GM12878 (cell line): ENCODE measurements at regions not wholly inside any gene's neighbourhood (a gene's known extent, or its start where the extent isn't known, plus 50 kb on each side); places are given as distances from the start of the nearest gene placed in this dataset.

Experiments
- ATAC-seq: fragments of 200-7000 bp; cut with Tn5 transposase; 3 replicates; pipeline ENCODE4 v1.9.1; 2020; ENCODE audit warnings: mild to moderate bottlenecking, moderate library complexity
- BruUV-seq: library from RNA; stranded (reverse); fragments of 400-500 nt; replicated peaks from 2 replicates; lab custom pipeline; 2021; lab: Mats Ljungman, UMichigan
- CTCF ChIA-PET: fragments of 300-600 bp; sonication (Branson Sonifier 250); formaldehyde crosslinking; extraction: SDS; loops from one replicate; lab custom pipeline; 2021; ENCODE audit warnings: inconsistent platforms; lab: Yijun Ruan, JAX
- POLR2A ChIA-PET: fragments of 350-600 bp; formaldehyde crosslinking; extraction: SDS; loops from one replicate; lab custom pipeline; 2021; ENCODE audit warnings: inconsistent platforms; lab: Charles Lee
- RAD21 ChIA-PET: fragments of 300-600 bp; sonication (Branson Sonifier 250); formaldehyde crosslinking; loops from one replicate; lab custom pipeline; 2023; ENCODE audit warnings: antibody characterized with exemption; ENCODE audit not compliant: unreplicated experiment; lab: Charles Lee
- SMC1A ChIA-PET: fragments of 300-600 bp; sonication (Branson Sonifier 250); formaldehyde crosslinking; loops from one replicate; lab custom pipeline; 2023; ENCODE audit not compliant: unreplicated experiment, uncharacterized antibody; lab: Charles Lee
- DNase-seq: peaks from one replicate; pipeline ENCODE4 v3.0.0-alpha.2; 2011; ENCODE audit warnings: low read depth, low spot score
- FAIRE-seq: peaks from 3 replicates; lab custom pipeline; 2011; peaks lifted over from hg19 to GRCh38; lab: Jason Lieb, UNC
- H2AFZ ChIP-seq: 2 replicates; pipeline ENCODE4 v1.6.0; 2011; ENCODE audit warnings: low read depth, low read length, control low read depth; ENCODE audit not compliant: control insufficient read depth
- H3K27ac ChIP-seq: 2 replicates; pipeline ENCODE4 v1.5.1; 2011; ENCODE audit warnings: control low read depth; ENCODE audit not compliant: control insufficient read depth, insufficient read depth
- H3K27me3 ChIP-seq, 2 experiments: replicated peaks in 1 of 2; 2 replicates each; pipeline versions ENCODE4 v1.6.0 to v1.6.1; 2011; ENCODE audit warnings: low read length in 1 of 2; ENCODE audit not compliant: control insufficient read depth in 2 of 2, insufficient read depth in 2 of 2
- H3K36me3 ChIP-seq, 2 experiments: 2 replicates each; pipeline ENCODE4 v1.5.1; 2011; ENCODE audit warnings: low read length in 1 of 2; ENCODE audit not compliant: control insufficient read depth in 2 of 2, insufficient read depth in 2 of 2
- H3K4me1 ChIP-seq: 2 replicates; pipeline ENCODE4 v1.6.1; 2011; ENCODE audit warnings: mild to moderate bottlenecking, low read length, moderate library complexity, mixed read lengths; ENCODE audit not compliant: control insufficient read depth, insufficient read depth
- H3K4me2 ChIP-seq: 2 replicates; pipeline ENCODE4 v1.6.0; 2011; ENCODE audit warnings: control low read depth; ENCODE audit not compliant: control insufficient read depth, insufficient read depth
- H3K4me3 ChIP-seq: fragments of 200-600 bp; sonication (generic); 2 replicates; pipeline ENCODE4 v1.5.1; 2016
- H3K79me2 ChIP-seq: 2 replicates; pipeline ENCODE4 v1.6.0; 2011; ENCODE audit warnings: low read length; ENCODE audit not compliant: control insufficient read depth, insufficient read depth
- H3K9ac ChIP-seq: 2 replicates; pipeline ENCODE4 v1.8.0; 2011; ENCODE audit warnings: low read length, control low read depth, mixed read lengths; ENCODE audit not compliant: control insufficient read depth, insufficient read depth
- H3K9me3 ChIP-seq: replicated peaks from 3 replicates; pipeline ENCODE4 v1.5.1; 2011; ENCODE audit warnings: mild to moderate bottlenecking, low read length; ENCODE audit not compliant: control insufficient read depth, insufficient read depth
- H4K20me1 ChIP-seq: 2 replicates; pipeline ENCODE4 v1.6.0; 2011; ENCODE audit not compliant: control insufficient read depth, insufficient read depth
- ATF2 ChIP-seq: IDR thresholded peaks from 2 replicates; pipeline ENCODE4 v1.6.1; 2012; ENCODE audit warnings: low read length, inconsistent platforms
- CREB1 ChIP-seq: IDR thresholded peaks from 2 replicates; pipeline ENCODE4 v1.6.1; 2012; ENCODE audit warnings: low read depth, mild to moderate bottlenecking, inconsistent platforms
- IKZF2 ChIP-seq, 2 experiments: fragments of 450-650 bp; IDR thresholded peaks; 2 replicates each; pipeline ENCODE4 v1.6.1; 2017; ENCODE audit warnings: mild to moderate bottlenecking in 2 of 2, moderate library complexity in 2 of 2
- NR2F1 ChIP-seq: fragments of 450-650 bp; conservative IDR thresholded peaks from 2 replicates; pipeline ENCODE4 v1.6.1; 2017; ENCODE audit warnings: mild to moderate bottlenecking
- SMC3 ChIP-seq: IDR thresholded peaks from 2 replicates; pipeline ENCODE4 v1.6.1; 2011; ENCODE audit warnings: low read length, improper control_type of control experiment, borderline replicate concordance
- in situ Hi-C: fragments of 300-500 bp; cut with MboI; formaldehyde crosslinking; loops from 9 replicates; pipeline ENCODE4 v1.14.3; 2018; ENCODE audit warnings: mixed read lengths
- intact Hi-C: fragments of 100-400 bp; cut with micrococcal nuclease; formaldehyde crosslinking; loops from one replicate; pipeline ENCODE4 v1.14.2; 2022; ENCODE audit not compliant: unreplicated experiment
- TF ChIP-seq, protein P1 (sequence below): fragments of 450-650 bp; IDR thresholded peaks from 2 replicates; pipeline ENCODE4 v1.6.1; 2016; ENCODE audit warnings: mild to moderate bottlenecking

DNA sequence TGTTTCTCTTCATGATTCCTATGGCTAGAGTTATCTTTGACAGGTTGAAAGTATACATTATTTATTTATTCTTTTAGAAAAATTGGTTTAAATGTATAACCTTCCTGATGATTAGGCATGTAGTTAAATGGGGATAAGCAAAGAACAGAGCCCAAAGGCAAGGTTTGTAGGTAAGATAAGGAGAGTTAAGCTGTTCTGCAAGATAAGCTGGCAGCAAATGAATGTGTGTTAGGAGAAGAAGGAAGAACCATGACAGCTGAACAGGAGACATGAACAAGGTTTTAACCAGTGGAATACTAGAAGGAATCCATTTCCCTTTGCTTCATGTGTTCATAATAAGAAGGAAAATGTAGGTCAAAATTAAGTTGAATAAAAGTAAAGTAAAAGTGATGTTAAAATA is 1330.1 kb upstream of the USP15 start:
- no peaks in the 10 kb centered on the region for H4K20me1 ChIP-seq
- no peak for FAIRE-seq
- ChIA-PET RAD21 (no interaction called here), POLR2A (no interaction called here), CTCF (interaction anchor here (0.8 kb wide), 1 partner anchor 8 kb away, joined by 4 read pairs; no protein-coding TSS in a partner anchor), SMC1A (interaction anchor here (1.4 kb wide), 1 partner anchor 8 kb away, joined by 3 read pairs; no protein-coding TSS in a partner anchor)
- no peaks in the 10 kb centered on the region for H3K4me1 ChIP-seq
- H2AFZ ChIP-seq: no peak overlapping the region
- H3K27me3 ChIP-seq: no peaks in the 10 kb centered on the region
- H3K4me2 ChIP-seq: no peak overlapping the region
- no peak overlapping the region for H3K27ac ChIP-seq
- DNase-seq: no peak
- no TSS peak for BruUV-seq
- H3K9ac ChIP-seq: no peak overlapping the region
- ATAC-seq: no peak
- H3K79me2 ChIP-seq: no peaks in the 10 kb centered on the region
- no peaks in the 10 kb centered on the region for H3K36me3 ChIP-seq
- intact Hi-C loops (no loop called here), in situ Hi-C loops (no loop called here)
- no peak overlapping the region for H3K4me3 ChIP-seq
- TF ChIP-seq, protein P1, sequence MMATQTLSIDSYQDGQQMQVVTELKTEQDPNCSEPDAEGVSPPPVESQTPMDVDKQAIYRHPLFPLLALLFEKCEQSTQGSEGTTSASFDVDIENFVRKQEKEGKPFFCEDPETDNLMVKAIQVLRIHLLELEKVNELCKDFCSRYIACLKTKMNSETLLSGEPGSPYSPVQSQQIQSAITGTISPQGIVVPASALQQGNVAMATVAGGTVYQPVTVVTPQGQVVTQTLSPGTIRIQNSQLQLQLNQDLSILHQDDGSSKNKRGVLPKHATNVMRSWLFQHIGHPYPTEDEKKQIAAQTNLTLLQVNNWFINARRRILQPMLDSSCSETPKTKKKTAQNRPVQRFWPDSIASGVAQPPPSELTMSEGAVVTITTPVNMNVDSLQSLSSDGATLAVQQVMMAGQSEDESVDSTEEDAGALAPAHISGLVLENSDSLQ: no peak
- TF ChIP-seq ATF2 (no peak), SMC3 (no peak), NR2F1 (no peak), IKZF2 (IDR thresholded peaks at IDR 0.05) (no peak), CREB1 (no peak)
- no peaks in the 10 kb centered on the region for H3K9me3 ChIP-seq
